22Rv1 (cell line): ENCODE measurements at regions not wholly inside any gene's neighbourhood (a gene's known extent, or its start where the extent isn't known, plus 50 kb on each side); places are given as distances from the start of the nearest gene placed in this dataset.

Experiments
- H3K27ac ChIP-seq: fragments of 450-650 bp; 2 replicates; pipeline ENCODE4 v1.5.1; 2017
- ZFX ChIP-seq: fragments of 450-650 bp; IDR thresholded peaks from 2 replicates; pipeline ENCODE4 v1.6.1; 2017; ENCODE audit warnings: antibody characterized with exemption, borderline replicate concordance
- TF ChIP-seq, protein P1 (sequence below): fragments of 450-650 bp; IDR thresholded peaks from 2 replicates; pipeline ENCODE4 v1.5.1; 2017; ENCODE audit warnings: mild to moderate bottlenecking

- no peak for TF ChIP-seq ZFX
- TF ChIP-seq, protein P1, sequence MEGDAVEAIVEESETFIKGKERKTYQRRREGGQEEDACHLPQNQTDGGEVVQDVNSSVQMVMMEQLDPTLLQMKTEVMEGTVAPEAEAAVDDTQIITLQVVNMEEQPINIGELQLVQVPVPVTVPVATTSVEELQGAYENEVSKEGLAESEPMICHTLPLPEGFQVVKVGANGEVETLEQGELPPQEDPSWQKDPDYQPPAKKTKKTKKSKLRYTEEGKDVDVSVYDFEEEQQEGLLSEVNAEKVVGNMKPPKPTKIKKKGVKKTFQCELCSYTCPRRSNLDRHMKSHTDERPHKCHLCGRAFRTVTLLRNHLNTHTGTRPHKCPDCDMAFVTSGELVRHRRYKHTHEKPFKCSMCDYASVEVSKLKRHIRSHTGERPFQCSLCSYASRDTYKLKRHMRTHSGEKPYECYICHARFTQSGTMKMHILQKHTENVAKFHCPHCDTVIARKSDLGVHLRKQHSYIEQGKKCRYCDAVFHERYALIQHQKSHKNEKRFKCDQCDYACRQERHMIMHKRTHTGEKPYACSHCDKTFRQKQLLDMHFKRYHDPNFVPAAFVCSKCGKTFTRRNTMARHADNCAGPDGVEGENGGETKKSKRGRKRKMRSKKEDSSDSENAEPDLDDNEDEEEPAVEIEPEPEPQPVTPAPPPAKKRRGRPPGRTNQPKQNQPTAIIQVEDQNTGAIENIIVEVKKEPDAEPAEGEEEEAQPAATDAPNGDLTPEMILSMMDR = no peak
- no peak overlapping the region for H3K27ac ChIP-seq
These were observed 464.2 kb downstream of the MEIS1 start for GRCh38 chr2:66899109-66899508.

- TF ChIP-seq ZFX = no peak
- TF ChIP-seq, protein P1 = no peak
- no peak overlapping the region for H3K27ac ChIP-seq
These were observed 464.7 kb downstream of the MEIS1 start for GRCh38 chr2:66899648-66900047.

- no peak overlapping the region for H3K27ac ChIP-seq
- TF ChIP-seq, protein P1 = no peak
- no peak for TF ChIP-seq ZFX
These were observed 466.4 kb downstream of the MEIS1 start for GRCh38 chr2:66901344-66901743.

DNA sequence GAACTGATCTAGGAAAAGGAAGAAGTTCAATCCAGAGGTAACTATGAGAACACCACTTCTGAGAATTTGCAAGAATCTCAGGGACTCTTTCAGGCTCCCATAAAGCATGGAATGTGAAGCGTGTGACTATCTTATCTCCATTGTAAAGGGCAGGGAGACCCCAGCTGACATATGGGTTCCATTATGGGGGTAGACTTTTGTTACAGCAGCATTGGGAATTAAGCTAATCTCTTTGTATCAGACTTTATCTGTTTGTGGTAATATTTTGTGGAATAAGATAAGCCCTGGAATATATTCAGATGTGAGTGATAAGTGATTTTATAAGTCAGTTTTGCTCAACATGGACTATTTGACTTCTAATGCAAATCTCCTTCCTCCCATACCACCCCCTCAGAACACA, 468.3 kb downstream of the MEIS1 start:
- TF ChIP-seq ZFX = no peak
- TF ChIP-seq, protein P1 = no peak
- no peak overlapping the region for H3K27ac ChIP-seq

DNA sequence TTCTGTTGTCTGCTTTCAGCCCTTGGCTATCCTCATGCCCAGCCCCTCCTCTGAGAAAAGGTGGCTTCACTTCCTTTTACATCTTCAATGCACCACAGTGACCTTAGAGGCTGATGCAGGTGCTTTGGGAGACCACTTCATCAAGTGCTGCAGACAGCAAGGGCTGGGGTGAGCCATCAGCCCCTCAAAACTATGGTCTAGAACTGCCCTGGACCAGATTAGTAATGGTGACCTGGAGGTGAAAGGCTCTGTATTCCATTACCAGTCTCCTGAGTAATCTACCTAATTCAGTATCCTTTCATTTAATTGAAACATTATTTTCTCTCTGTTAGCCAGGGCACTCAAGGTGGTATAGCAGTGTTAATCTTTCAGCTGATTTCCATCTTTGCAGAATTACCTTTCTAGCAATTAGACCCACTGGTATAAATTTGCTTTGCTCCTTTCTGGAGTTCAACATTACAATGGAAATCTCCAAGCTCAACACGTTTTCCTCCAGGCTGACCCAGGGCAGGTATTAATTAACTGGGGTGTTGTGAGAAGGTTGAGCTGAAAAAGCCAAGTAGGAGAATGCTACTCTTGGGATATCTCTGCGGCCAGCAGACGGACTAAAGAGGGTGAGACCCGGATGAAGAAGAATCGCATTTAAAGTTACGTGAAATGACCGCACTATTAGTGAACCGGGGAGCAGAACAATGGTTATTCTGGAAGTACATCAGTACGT, 469.0 kb downstream of the MEIS1 start:
- no peak overlapping the region for H3K27ac ChIP-seq
- TF ChIP-seq, protein P1 = no peak
- no peak for TF ChIP-seq ZFX

DNA sequence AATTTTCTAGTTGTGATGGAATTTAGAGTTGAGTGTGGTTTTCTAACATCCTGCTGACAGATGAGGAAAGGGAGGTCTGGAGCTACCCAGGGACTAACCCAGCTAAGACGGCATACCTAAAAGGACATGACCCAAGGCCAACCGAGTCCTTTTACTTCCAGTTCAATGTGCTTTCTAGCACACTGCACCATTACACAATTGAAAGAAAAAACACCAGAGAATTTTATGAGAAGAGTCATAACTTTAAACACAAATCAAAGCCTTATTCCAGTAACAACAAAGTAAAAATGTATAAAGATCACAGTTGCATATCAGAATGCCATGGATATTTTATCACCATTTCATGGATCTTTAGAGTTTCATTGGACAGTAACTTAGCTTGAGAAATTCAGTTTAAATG, 480.3 kb downstream of the MEIS1 start:
- TF ChIP-seq, protein P1 = no peak
- TF ChIP-seq ZFX = no peak
- no peak overlapping the region for H3K27ac ChIP-seq

DNA sequence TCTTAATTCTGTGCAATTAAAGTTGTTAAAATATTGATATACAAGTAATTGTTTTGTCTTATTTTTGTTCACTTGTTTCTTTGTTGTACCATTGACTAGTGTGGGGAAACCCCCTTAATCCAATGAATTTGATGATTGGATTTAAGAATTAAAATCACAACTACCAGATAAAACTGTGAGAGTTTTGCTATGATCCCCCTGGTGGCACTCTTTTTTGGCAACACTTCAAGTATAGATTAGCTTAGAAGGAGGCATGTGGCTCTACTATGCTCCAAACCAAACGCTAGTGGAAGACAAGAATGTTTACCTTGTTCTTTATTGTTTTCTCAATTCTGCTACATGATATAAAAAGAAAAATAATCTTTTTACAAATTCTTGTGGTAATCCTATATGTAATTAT, 477.8 kb upstream of the ETAA1 start:
- TF ChIP-seq ZFX = no peak
- TF ChIP-seq, protein P1 = no peak
- no peak overlapping the region for H3K27ac ChIP-seq
